HG03342 (cell line): ENCODE measurements at regions not wholly inside any gene's neighbourhood (a gene's known extent, or its start where the extent isn't known, plus 50 kb on each side); places are given as distances from the start of the nearest gene placed in this dataset.

ENCODE experiments used
- ATAC-seq: cut with Tn5 transposase; IDR thresholded peaks from one replicate; pipeline ENCODE4 v1.9.1; 2021; ENCODE audit warnings: mild to moderate bottlenecking, moderate library complexity; ENCODE audit not compliant: unreplicated experiment

DNA sequence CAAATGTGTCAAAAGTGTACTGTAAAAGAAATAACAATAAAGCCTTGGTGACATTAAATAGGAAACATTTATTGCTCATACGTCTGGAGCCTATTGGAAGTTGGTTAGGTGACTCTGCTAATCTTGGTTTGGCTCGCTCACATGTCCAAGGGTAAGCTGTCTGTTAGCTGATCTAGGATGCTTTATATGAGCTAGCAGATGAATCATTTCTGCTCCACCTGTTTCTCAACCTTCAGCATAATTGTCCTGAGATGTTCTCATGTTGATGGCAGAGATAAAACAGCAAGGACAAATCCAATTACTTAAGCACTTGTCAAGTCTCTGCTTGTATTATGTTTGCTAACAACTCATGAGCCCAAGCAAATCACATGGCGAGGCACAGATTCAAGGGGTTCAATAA, 56.0 kb upstream of the CD53 start:
- ATAC-seq = no peak

DNA sequence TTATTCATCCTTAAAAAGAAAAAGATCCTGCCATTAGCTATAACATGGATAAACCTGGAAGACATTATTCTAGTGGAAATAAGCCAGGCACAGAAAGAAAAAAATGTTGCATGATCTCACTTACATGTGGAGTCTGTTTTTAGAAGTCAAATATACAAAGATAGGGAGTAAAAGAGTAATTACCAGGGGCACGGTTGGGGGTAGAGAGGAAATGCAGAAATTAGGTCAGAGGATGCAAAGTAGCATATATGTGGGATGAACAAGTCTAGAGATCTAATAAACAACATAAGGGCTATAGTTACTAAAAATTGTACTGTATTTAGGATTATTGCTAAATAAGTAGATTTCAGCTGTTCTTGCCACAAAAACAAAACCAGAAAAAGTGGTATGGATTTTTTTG, 61.4 kb upstream of the CD53 start:
- ATAC-seq = no peak

DNA sequence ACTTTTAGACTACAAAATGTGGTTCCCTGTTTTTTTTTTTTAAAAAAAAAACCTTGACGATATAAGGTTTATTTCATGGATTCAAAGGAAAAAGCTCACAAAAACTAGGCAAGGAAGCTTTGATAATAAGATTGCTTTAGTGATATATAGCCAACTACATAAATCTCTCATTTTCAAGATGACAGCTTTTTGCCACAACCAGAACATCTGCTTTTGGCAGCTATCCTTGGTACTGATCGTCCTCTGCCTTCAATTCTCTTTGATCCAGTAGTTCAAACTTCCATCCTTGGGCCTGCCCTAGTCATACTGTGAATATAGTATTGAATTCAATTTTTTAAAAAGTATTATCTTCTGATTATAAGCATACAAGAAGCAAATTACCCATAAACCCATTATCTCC, 72.9 kb upstream of the CD53 start:
- ATAC-seq = no peak

DNA sequence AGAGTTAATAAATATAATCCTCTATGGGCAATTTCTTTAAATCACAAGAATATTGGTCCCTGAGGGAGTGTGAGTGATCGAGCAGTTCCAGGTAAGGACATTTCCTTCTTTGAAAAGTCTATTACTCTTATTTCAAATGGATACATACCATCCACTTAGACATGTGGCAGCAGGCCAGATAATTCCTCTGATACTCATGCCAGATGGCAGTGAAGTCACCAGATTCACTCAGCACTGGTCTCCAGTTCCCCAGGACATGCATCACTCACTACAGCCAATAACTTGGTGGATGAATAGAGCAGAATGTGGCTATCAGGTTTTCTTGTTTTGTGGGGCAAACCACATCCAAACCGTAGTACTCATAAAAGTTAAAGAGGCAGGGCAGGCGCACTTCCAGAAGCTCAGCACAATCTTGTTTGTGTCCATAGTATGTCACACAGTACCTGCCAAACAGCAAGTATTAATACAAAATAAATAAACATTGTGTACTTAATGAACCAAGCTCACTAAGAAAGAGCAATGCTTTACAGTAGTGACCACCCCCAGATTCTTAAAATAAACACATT, 74.2 kb upstream of the CD53 start:
- ATAC-seq = no peak

DNA sequence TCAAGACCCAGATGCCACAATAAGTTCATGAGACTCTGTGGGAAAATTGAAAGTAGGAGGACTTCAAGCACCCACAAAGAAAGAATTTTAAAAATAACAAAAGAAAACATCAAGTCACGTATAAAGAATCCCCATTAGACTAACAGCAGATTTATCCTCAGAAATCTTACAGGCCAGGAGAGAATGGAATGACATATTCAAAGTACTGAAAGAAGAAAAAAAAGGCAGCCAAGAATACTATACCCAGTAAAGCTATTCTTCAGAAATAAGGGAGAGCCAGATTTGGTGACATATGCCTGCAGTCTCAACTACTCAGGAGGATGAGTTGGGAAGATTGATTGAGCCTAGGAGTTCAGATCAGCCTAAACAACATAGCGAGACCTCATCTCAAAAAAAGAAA, 84.3 kb upstream of the CD53 start:
- ATAC-seq = no peak

DNA sequence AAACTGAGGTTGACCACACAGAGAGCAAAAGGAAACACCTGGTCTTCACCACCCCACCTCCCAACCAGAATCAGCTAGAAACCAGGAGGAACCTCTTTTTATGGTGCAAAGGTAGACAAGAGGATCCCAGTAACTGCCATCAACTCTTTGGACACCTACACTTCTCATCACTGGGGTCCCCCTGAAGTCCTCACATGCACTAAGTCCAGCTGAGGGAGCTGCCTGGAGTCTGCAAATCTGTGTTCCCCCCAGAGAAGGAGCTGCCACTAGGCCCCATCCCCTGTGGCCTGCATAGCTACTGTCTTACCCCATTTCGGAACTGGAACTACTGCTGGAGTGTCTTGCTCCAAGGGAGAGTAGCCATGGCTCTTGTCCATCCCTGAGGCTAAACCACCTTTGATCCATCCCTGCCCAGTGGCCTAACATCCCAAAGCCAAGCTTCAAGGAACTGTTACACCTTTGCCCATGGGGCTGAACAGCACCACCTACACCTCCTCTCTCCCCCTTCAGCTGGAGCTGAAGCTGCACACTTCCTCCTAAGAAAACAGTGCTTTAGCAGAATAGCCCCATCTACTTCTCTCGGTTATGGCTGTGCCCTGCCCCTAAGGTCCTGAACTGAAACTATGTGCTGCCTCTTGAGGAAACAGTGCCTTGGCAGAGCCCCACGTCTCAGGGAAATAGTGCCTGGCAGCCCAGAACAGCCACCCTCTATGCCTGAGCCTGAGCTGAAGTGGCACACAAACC, 85.4 kb upstream of the CD53 start:
- peak; percentile 66 for ATAC-seq

DNA sequence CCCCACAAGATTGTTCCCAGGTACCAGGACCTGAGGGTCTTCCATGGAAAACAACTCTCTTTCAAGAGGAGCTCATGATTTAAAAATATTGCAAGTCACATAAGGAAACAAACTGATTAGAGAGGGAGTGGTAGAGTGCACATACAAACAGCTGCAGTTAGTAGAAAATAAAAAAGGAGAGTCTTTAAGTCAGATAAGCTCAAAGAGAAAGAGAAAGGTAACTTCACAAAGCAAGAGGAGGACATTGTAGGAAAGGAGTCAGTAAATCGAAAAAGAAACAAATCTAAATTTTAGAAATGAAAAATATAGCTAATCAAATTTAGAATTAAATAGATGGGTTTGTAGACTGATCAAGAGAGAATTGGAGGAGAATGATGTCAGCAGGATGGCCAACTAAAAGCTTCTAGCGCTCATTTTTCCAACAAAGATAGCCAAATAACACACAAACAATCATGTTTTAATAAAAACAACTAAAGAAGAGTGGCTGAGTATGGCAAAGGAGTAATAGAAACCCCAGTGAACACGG, 86.1 kb upstream of the CD53 start:
- no peak for ATAC-seq

DNA sequence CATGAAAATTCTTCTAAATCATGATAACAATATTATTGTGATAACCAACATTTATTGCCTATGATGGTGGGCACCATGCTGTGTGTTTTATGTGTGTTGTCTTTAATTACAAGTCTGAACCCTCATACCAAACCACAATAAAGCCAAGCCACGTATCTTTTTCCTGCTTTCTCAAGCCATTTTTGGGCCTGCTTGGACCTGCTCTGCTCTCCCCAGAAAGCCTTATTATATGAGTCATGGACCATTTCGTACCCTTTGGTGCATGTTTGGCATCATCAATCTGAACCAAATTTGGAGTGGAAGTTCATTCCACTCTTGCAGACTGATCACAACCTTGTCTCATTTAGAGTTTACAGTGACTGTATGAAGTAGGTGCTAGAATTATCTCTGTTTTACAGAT, 87.3 kb upstream of the CD53 start:
- ATAC-seq = no peak

DNA sequence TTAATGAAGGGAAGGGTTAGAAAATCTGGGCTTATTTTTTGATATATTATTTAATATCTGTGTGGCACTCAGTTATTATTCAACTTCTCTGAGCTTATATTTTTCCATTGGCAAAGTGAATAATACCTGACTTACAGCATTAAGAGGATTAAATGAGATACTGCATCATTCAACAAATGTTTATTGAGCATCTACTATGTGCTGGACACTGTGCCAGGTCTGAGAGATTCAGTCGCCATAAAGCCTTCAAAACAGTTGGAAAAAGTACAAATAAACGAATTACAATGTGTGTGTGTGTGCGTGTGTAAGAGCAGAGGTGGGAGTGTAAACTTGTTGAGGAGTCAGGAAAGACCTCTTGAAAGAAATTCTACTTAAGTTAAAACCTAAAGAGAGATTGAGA, 87.9 kb upstream of the CD53 start:
- no peak for ATAC-seq

DNA sequence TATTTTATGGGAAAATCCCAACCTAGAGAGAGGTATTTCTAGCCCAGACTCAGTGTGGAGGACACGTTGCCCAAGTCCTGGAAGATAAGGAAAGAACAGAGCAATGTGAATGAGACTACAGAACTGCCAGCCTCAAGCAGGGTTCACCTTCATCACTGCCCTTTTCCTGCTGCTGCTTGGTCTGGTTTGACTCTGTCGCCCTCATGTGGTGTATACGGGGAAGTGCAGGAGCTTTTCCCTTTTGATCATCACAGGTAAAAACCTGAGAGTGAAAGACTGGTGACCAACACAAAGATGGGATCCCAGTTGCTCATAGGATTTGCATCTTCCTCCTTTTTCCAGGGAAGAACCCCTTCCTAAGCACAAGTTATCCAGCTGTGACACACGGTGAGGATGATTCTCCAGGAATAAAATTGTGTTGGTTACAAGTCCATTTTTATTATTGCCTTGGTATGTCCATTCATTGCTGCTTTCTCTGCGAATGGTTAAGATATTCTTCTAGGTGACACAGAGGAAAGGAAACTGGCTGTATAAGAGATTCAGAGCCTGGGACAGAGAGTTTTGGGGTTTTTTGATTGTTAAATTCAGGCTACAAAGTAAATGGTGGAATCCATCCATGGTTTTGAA, 89.5 kb upstream of the CD53 start:
- ATAC-seq = no peak

DNA sequence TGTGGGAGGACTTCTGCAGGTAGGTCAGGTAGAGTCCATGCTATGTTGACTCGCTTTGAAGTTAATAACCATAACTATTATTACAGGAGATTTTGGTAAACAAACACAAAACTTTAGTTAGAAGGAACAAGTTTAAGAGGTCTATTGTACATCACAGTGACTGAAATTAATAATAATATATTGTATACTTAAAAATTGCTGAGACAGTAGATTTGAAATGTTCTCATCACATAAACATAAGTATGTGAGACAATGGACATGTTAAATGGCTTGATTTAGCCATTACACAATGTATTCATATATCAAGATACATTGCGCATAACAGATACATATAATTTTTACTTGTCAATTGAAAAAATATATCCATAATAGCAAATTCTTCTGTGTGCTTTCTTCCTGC, 91.4 kb upstream of the CD53 start:
- ATAC-seq = no peak

DNA sequence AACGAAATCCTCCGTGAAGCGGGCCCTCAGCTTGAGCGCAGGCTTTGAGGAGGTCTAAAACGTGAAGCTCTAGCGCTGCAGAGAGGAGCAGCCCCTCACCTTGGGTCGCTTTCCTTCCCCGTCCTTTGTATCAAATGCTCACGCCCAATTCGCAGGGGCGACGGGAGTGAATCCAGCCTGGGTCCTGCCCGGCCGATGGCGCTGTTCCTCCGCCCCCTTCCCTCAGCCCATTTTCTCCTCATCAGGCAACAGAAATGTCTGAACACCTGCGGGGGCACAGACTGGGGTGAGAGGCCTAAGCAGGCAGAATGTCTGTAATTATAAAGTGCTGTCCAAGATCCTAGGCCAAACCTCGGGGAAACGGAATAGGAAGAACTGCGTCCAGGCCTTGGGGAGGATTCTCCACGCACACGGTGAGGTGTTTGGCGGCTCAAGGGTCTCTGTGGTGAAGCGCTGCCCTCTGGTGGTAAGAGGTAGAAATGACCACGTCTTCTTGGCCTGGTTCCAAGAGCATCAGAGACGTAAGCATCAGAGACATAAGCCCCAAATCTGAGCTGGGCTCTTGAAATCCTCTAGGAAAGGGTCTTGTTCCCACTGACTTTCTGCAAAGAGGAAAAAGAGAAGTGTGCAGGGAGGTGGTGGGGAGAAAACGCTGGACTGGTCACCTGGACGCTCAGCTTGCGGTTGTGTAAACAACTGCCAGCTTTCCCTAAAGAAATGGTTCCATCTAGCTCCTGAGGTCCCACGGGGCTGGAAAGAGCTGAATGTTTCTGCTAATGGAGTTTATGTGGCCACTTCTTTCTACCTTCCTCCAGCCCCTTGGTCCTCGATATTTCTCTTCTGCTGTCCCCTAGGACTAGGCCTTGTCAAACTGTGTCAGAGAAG, 92.1 kb upstream of the CD53 start:
- ATAC-seq = no peak

DNA sequence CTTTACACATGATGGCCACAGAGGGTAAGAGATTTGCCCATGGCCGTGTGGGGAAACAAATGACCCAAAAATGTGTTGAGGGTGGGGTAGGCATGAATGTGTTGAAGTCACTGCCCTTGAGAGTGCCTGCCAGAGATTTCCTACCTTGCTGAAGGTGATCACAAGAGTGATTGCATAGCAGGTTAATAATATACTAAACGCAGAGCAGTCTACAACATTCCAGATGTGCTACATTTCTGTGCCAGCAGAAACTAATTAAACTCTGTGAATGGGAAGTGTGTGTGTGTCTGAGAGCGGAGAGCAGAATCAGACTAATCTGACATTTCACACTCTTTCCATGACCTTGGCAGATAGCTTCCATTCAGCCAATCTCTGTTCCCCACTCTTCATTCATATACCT, 93.3 kb upstream of the CD53 start:
- no peak for ATAC-seq

DNA sequence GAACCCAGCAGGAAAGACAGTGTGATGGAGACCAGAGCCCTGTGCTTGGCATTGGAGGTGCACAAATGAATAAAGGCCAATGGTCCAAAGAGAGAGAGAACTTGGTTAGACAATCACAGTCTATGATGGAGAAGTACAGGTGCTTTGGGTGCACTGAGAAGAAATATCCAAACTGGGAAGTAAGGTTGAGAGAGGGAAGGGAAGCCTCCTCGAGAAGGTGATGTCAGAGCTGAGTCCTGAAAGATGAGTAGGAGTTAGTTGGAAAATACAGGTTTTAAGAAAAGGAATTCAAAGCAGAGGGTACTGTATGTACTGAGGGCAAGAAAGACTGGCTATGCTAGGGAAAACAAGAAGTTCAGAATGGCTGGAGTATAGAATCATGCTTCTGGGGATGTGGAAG, 94.1 kb upstream of the CD53 start:
- ATAC-seq = no peak

DNA sequence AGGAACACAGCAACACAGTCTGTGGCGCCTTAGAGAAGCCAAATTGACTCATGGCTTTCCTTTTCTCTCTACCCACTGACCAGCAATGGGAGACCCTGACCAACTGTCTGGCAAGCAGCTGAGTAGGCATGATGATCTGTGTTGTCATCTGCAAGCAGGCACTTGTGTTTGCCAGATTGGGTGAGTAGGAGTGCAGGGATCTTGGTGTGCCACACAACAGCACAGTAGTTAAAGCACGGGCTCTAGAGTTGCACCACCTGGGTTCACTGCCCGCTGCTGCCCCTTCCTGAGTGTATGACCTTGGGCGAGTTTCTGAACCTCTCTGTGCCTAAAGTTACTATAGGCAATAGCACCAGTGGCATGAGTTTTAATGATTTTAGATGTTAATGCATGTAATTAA, 95.7 kb upstream of the CD53 start:
- ATAC-seq = no peak

DNA sequence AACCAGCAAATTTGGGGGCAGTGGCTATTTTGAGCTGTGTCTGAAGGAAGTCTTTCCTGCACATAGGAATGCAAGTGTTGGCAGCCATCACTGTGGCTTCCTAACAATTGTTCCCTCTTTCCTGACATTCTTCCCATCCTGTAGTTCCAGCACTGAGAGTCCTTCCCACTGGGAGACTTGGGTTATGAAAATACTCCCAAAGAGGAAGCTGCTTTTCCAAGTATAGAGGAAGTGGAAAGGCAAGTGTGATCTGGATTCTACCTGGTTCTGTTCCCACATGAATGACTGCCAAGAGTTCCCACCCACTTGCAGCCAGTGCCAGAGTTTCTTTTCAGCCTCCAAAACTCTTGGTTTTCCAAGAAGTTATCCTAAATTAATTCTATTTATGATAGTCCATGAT, 98.5 kb upstream of the CD53 start:
- ATAC-seq = no peak

DNA sequence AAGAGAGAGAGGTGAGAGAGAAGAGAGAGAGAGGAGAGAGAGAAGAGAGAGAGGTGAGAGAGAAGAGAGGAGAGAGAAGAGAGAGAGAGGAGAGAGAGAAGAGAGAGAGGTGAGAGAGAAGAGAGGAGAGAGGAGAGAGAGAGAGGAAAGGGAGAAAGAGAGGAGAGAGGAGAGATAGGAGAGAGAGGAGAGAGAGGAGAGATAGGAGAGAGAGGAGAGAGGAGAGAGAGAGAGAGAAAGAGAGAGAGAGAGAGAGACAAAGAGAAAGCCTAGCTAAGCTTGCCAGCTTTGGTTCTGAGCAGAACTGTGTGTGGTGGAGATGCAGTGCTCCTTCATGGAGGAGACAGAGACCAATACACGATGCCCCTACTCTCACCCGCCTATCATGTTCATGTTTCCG, 99.1 kb upstream of the KCNA3 start:
- ATAC-seq = no peak

DNA sequence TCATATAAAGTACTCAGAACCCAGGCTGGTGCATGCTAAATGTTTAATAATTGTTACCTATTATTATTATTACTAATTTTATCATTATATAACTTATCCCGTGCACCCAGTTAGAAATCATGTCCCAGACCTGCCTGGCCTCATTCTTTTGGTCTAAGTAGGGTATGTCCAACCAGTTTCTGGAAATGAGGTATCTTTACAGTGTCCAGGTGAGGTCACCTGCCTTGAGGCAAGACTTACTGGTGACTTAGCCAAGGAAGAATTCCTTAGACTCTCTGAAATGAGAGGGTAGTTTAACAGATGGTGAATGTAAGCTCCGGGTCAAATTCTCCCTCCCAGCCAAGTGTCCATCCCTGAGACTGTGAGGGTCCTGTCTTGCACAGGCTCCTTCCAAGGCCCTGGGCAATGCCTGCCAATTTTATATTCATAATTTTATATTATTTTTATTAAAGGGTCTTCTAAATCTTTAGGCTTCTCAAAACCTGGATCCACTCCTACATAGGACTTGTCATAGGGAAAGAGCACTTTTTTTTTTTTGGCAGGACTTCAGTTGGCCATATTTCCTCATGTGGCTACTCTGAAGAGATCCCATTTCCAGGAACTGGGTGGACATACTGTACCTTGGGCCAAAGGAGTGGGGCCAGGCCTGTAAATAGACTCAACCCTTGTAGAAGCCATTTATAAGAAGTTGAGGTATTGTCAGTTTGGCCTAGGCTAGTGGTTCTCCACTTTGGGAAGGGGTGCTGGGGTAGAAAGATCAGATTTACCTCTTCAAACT, 96.7 kb upstream of the KCNA3 start:
- ATAC-seq = no peak

DNA sequence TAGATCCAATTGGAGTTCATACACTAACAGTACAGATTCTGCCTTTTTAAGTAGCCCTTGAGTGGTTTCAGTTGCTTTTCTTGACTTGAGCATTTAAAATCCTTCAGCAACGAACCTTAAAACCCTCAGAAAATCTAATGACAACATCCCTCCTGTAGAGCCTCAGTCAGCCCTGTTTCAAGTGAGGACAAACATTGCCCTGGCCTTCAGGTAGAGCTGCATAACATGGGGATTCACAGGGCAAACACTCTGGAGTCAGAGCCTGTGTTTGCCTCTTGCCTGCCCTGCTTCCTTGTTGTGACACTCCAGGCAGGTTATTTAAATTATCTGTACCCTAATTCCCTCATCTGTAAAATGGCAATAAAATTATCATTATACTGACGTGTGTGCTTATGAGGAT, 96.1 kb upstream of the KCNA3 start:
- ATAC-seq = no peak

DNA sequence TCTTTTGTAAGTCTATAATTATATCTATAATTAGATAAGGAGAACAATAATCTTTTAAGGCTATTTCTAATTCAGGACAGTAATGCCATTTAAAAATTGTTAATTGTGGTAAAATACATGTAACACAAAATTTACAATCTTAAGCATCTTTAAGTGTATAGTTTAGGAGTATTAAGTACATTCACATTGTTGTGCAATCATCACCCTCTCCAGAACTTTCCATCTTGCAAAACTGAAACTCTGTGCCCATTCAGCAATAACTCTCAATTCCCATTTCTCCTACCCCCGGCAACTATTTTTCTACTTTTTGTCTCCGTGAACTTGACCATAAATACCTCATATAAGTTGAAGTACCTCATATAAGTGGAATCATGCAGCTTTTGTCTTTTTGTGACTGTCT, 93.9 kb upstream of the KCNA3 start:
- ATAC-seq = no peak

DNA sequence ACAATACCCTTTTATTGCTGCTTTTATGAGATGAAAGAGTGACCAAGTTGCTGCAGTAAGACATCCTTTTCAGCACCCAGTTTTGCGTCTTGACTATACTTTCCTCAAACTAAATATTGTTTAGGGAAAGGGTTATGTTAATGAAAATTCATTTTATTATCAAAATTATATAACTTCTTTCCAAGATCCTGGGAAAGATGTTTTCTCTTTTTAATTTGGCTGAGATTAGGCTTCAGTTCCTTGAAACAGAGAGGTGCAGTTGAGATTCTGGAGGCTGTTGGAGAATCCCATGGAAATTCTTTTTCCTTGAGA, 91.6 kb upstream of the KCNA3 start:
- no peak for ATAC-seq
